ENCODE measurements at regions not wholly inside any gene's neighbourhood (a gene's known extent, or its start where the extent isn't known, plus 50 kb on each side); places are given as distances from the start of the nearest gene placed in this dataset.

DNA sequence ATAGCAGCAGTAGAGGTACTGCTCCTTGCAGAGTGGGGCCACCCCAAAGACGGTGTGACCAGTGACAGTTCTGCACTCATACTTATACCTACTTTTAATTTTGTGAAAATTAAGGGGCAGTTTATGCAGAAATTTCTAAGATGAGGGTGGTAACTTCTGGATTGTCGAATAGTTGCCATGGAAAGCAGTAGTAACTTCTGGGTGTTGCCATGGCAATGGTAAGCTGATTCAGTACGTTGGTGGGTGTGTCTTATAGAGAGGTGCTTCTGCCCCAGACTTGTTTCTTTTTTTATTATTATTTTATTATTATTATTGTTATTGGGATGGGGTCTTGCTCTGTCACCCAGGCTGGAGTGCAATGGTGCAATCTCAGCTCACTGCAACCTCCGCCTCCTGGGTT, 82.8 kb upstream of the L3MBTL4 start:
- H3K4me1 ChIP-seq (ENCODE audit: insufficient read depth, insufficient read length), result no peaks in the 10 kb centered on the region
- no peak for DNase-seq (ENCODE audit: low read depth, low spot score)
- no peaks in the 10 kb centered on the region for H3K27me3 ChIP-seq (ENCODE audit: insufficient read depth, insufficient read length)
- H3K4me3 ChIP-seq (ENCODE audit: insufficient read length, low read depth), result no peak overlapping the region
- H3K9me3 ChIP-seq (ENCODE audit: insufficient read depth, low read length), result 0 out of 2 replicates have a peak, but pooled peaks cover 3% of the 10 kb centered on the region
- H3K36me3 ChIP-seq (ENCODE audit: insufficient read depth, insufficient read length, low read length), result no peaks in the 10 kb centered on the region
- H3K9ac ChIP-seq (ENCODE audit: insufficient read length, low read depth), result no peak overlapping the region
- TF ChIP-seq ZNF274 (IDR thresholded peaks at IDR 0.05; ENCODE audit: low read depth, low read length), result no peak

GRCh38 chr18:6498289-6498856, 83.7 kb upstream of the L3MBTL4 start:
- no peak for DNase-seq (ENCODE audit: low read depth, low spot score)
- TF ChIP-seq YY1 (IDR thresholded peaks at IDR 0.05; ENCODE audit: insufficient read depth, insufficient read length) (no peak), SUZ12 (IDR thresholded peaks at IDR 0.05; ENCODE audit: extremely low read depth, insufficient read depth, insufficient read length) (no peak), ZNF274 (IDR thresholded peaks at IDR 0.05; ENCODE audit: low read depth, low read length) (no peak)
- Histone ChIP-seq H3K27me3 (ENCODE audit: insufficient read depth, insufficient read length) (no peaks in the 10 kb centered on the region), H3K36me3 (ENCODE audit: insufficient read depth, insufficient read length, low read length) (no peaks in the 10 kb centered on the region), H3K9me3 (ENCODE audit: insufficient read depth, low read length) (0 out of 2 replicates have a peak, but pooled peaks cover 12% of the 10 kb centered on the region), H3K9ac (ENCODE audit: insufficient read length, low read depth) (no peak overlapping the region), H3K4me1 (ENCODE audit: insufficient read depth, insufficient read length) (no peaks in the 10 kb centered on the region), H3K4me3 (ENCODE audit: insufficient read length, low read depth) (no peak overlapping the region)

- Histone ChIP-seq H3K4me1 (ENCODE audit: insufficient read depth, insufficient read length) (no peaks in the 10 kb centered on the region), H3K9me3 (ENCODE audit: insufficient read depth, low read length) (0 out of 2 replicates have a peak, but pooled peaks cover 12% of the 10 kb centered on the region), H3K4me3 (ENCODE audit: insufficient read length, low read depth) (no peak overlapping the region), H3K27me3 (ENCODE audit: insufficient read depth, insufficient read length) (no peaks in the 10 kb centered on the region), H3K9ac (ENCODE audit: insufficient read length, low read depth) (no peak overlapping the region), H3K36me3 (ENCODE audit: insufficient read depth, insufficient read length, low read length) (no peaks in the 10 kb centered on the region)
- no peak for DNase-seq (ENCODE audit: low read depth, low spot score)
- no peak for TF ChIP-seq SUZ12 (IDR thresholded peaks at IDR 0.05; ENCODE audit: extremely low read depth, insufficient read depth, insufficient read length)
- no peak for TF ChIP-seq YY1 (IDR thresholded peaks at IDR 0.05; ENCODE audit: insufficient read depth, insufficient read length)
- no peak for TF ChIP-seq ZNF274 (IDR thresholded peaks at IDR 0.05; ENCODE audit: low read depth, low read length)
Observed at GRCh38 chr18:6504605-6505497, 90.1 kb upstream of the L3MBTL4 start.

DNA sequence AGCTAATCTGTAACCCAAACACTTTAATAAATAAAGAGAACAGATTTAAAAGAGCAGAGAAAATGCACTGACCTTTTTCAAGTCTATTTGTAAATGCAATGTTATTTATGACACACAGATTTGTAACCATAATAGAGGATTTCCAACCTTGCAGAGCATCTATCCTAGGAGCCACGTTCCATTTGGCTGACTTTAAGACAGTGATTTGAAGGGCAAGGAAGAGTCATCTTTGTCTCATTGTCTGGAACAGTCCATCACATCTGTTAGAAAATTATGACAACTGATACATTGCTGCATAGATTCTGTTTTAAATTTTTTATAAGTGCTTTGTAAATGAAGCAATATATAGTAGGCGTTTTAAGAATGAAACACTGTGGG, 90.8 kb upstream of the L3MBTL4 start:
- Histone ChIP-seq H3K9ac (ENCODE audit: insufficient read length, low read depth) (no peak overlapping the region), H3K36me3 (ENCODE audit: insufficient read depth, insufficient read length, low read length) (no peaks in the 10 kb centered on the region), H3K9me3 (ENCODE audit: insufficient read depth, low read length) (0 out of 2 replicates have a peak, but pooled peaks cover 12% of the 10 kb centered on the region), H3K27me3 (ENCODE audit: insufficient read depth, insufficient read length) (no peaks in the 10 kb centered on the region), H3K4me1 (ENCODE audit: insufficient read depth, insufficient read length) (no peaks in the 10 kb centered on the region), H3K4me3 (ENCODE audit: insufficient read length, low read depth) (no peak overlapping the region)
- TF ChIP-seq YY1 (IDR thresholded peaks at IDR 0.05; ENCODE audit: insufficient read depth, insufficient read length) (no peak), SUZ12 (IDR thresholded peaks at IDR 0.05; ENCODE audit: extremely low read depth, insufficient read depth, insufficient read length) (no peak), ZNF274 (IDR thresholded peaks at IDR 0.05; ENCODE audit: low read depth, low read length) (no peak)
- no peak for DNase-seq (ENCODE audit: low read depth, low spot score)

DNA sequence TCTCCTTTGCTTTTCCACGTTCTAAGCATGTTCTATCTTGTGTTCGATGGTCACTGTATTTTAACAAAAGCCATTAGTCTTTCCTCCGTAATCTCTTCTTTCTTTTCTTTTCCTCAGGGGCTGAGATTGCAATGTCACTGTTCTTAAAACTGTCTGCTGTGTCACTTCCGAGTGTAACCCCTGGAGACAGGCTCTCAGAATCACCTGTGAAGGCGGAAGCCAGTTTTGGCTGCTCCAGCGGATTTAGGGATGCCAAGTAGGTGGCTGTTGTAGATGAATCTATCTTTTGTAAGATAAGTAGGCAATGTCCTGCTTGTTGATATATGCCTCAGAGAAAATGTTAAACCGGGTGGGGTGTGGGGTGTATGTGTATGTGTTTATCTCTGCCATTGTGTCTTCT, 94.7 kb upstream of the L3MBTL4 start:
- Histone ChIP-seq H3K9ac (ENCODE audit: insufficient read length, low read depth) (no peak overlapping the region), H3K4me3 (ENCODE audit: insufficient read length, low read depth) (no peak overlapping the region), H3K4me1 (ENCODE audit: insufficient read depth, insufficient read length) (no peaks in the 10 kb centered on the region), H3K27me3 (ENCODE audit: insufficient read depth, insufficient read length) (no peaks in the 10 kb centered on the region), H3K36me3 (ENCODE audit: insufficient read depth, insufficient read length, low read length) (no peaks in the 10 kb centered on the region), H3K9me3 (ENCODE audit: insufficient read depth, low read length) (no peaks in the 10 kb centered on the region)
- DNase-seq (ENCODE audit: low read depth, low spot score), result no peak
- TF ChIP-seq YY1 (IDR thresholded peaks at IDR 0.05; ENCODE audit: insufficient read depth, insufficient read length) (no peak), SUZ12 (IDR thresholded peaks at IDR 0.05; ENCODE audit: extremely low read depth, insufficient read depth, insufficient read length) (no peak), ZNF274 (IDR thresholded peaks at IDR 0.05; ENCODE audit: low read depth, low read length) (no peak)

DNA sequence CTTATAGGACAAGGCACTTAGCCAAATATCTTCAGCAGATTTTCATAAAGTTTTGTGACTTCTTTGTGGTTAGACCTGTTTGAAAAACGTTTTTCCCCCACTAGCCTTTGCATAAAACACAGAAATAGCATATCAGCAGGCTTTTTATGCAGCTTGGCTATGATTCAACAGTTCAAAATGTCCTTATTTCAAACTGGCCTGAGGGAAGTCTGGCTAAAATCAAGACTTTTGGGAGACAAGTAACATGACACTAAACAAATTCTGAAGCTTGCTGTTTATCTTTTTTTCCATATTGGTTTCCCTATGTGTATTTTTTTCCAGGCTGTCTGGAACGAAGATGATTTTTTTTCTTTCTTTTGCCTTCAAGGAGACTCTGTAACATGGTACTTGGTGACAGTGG, 95.1 kb upstream of the L3MBTL4 start:
- TF ChIP-seq YY1 (IDR thresholded peaks at IDR 0.05; ENCODE audit: insufficient read depth, insufficient read length) (no peak), SUZ12 (IDR thresholded peaks at IDR 0.05; ENCODE audit: extremely low read depth, insufficient read depth, insufficient read length) (no peak), ZNF274 (IDR thresholded peaks at IDR 0.05; ENCODE audit: low read depth, low read length) (no peak)
- no peak for DNase-seq (ENCODE audit: low read depth, low spot score)
- no peaks in the 10 kb centered on the region for H3K27me3 ChIP-seq (ENCODE audit: insufficient read depth, insufficient read length)
- H3K4me1 ChIP-seq (ENCODE audit: insufficient read depth, insufficient read length), result no peaks in the 10 kb centered on the region
- H3K9me3 ChIP-seq (ENCODE audit: insufficient read depth, low read length), result no peaks in the 10 kb centered on the region
- H3K4me3 ChIP-seq (ENCODE audit: insufficient read length, low read depth), result no peak overlapping the region
- no peaks in the 10 kb centered on the region for H3K36me3 ChIP-seq (ENCODE audit: insufficient read depth, insufficient read length, low read length)
- H3K9ac ChIP-seq (ENCODE audit: insufficient read length, low read depth), result no peak overlapping the region

- H3K9me3 ChIP-seq (ENCODE audit: insufficient read depth, low read length), result no peaks in the 10 kb centered on the region
- H3K4me1 ChIP-seq (ENCODE audit: insufficient read depth, insufficient read length), result no peaks in the 10 kb centered on the region
- no peak for DNase-seq (ENCODE audit: low read depth, low spot score)
- H3K27me3 ChIP-seq (ENCODE audit: insufficient read depth, insufficient read length), result no peaks in the 10 kb centered on the region
- H3K4me3 ChIP-seq (ENCODE audit: insufficient read length, low read depth), result no peak overlapping the region
- no peak for TF ChIP-seq SUZ12 (IDR thresholded peaks at IDR 0.05; ENCODE audit: extremely low read depth, insufficient read depth, insufficient read length)
- no peak for TF ChIP-seq ZNF274 (IDR thresholded peaks at IDR 0.05; ENCODE audit: low read depth, low read length)
- TF ChIP-seq YY1 (IDR thresholded peaks at IDR 0.05; ENCODE audit: insufficient read depth, insufficient read length), result no peak
- H3K9ac ChIP-seq (ENCODE audit: insufficient read length, low read depth), result no peak overlapping the region
- no peaks in the 10 kb centered on the region for H3K36me3 ChIP-seq (ENCODE audit: insufficient read depth, insufficient read length, low read length)
Observed at GRCh38 chr18:6520901-6521300, 106.2 kb upstream of the L3MBTL4 start.

All from NT2/D1 (cell line).